Dermis microvascular lymphatic vessel endothelial cell (primary cell): ENCODE measurements at regions not wholly inside any gene's neighbourhood (a gene's known extent, or its start where the extent isn't known, plus 50 kb on each side); places are given as distances from the start of the nearest gene placed in this dataset.
A peak's percentile ranks its signal among the peaks of the same experiment; 100 is the strongest.

Experiments
- DNase-seq, 2 donors: peaks; one replicate each; pipeline versions ENCODE4 v3.0.0 to v3.0.0-alpha.2; 2010; ENCODE audit warnings: low read depth in 2 of 2

GRCh38 chr4:24666816-24667477 lies 82.6 kb upstream of the DHX15 start:
- no peak for DNase-seq

DNA sequence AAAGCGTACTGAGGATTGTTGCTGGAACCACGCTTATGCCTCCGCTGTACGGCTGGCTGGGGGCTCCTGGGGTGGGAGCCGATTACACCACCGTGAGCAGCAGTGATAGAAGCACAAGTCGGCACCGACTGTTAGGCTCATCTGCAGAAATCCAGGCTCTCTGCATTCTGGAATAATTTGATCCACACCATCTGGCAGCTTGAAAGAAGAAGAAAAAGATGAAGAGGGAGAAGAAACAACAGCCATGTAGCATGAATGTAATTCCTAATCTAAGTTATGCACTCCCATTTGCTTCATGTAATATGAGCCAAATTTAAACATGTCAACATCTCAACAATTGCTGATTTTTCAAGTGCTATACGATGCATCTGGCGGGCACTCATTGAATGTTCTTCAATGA lies 84.6 kb upstream of the DHX15 start:
- no peak for DNase-seq

DNA sequence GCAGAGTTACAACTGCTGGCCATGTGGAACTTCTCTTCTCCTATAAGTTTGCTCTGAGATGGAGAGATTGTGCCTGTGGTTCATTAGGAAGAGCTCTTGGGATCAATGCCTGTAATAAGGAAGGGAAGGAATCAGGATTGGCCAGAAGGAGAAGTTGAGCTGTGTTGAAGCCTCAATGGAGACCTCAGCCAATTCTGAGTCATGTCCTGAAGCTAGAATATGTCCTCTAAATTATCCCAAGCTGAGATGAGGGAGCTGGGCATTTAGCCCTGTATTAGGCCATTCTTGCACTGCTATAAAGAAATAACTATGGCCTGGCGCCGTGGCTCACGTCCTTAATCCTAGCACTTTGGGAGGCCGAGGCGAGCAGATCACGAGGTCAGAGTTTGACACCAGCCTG lies 85.4 kb upstream of the DHX15 start:
- no peak for DNase-seq

GRCh38 chr4:24671849-24672248 lies 87.5 kb upstream of the DHX15 start:
- no peak for DNase-seq

DNA sequence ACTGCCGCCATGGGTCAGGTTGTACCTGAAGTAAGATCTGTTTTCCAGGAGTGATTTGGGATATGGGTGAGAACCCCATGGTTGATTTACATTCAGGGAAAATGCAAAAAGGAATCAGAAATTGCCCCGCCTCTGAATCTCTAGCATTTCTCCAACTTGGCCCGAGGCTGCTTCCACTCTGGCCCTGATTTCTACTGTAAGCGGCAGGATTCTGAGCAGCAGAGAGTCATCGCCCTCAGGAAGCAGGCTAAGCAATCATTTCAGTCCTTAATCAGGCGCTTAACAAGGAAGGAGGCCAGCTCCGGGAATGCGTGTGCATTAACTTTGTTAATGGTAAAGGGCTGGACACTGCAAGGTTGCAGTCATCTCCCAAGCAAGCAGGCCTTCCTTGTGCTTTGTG lies 88.5 kb upstream of the DHX15 start:
- no peak for DNase-seq

DNA sequence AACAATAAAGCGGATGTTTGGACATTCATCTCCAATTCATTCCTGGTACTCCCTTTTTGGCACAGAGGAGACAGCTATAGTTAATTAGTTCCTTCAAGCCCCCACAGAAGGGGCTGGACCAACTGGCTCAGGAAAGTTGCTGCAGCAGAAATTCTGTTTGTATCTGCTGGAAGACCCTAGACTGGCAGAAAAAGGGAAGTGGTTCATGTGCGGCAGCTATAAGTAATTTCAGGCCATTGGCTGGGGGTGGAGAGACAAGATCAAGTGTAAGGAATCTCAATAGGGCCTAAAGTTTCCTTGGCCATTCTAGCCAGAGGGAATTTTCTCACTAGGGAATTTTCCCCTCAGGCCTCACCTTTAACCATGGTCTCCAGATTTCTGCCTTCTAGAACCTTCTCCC lies 89.9 kb upstream of the DHX15 start:
- DNase-seq: no peak

GRCh38 chr4:24675721-24676389 lies 91.5 kb upstream of the DHX15 start:
- no peak for DNase-seq

GRCh38 chr4:24677909-24678308 lies 93.6 kb upstream of the DHX15 start:
- no peak for DNase-seq

- DNase-seq: no peak
Observed at GRCh38 chr4:24680746-24681448, 96.5 kb upstream of the DHX15 start.

DNA sequence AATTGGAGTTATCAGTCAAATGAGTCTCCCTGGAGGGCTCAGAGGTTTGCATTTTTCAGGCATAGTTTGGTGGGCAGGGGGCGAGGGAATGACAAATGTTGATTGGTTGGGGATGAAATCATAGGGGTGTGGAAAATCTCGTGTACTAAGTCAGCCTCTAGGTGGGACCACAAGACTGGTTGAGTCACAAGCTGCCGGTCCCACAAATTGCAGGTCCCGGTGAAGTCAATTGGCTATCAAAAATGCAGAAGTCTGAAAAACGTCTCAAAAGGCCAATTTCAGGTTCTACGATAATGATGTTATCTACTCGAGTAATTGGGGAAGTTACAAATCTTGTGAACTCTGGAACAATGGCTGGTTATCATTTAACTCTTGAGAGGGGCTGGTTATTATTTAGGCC lies 98.8 kb upstream of the DHX15 start:
- no peak for DNase-seq

DNA sequence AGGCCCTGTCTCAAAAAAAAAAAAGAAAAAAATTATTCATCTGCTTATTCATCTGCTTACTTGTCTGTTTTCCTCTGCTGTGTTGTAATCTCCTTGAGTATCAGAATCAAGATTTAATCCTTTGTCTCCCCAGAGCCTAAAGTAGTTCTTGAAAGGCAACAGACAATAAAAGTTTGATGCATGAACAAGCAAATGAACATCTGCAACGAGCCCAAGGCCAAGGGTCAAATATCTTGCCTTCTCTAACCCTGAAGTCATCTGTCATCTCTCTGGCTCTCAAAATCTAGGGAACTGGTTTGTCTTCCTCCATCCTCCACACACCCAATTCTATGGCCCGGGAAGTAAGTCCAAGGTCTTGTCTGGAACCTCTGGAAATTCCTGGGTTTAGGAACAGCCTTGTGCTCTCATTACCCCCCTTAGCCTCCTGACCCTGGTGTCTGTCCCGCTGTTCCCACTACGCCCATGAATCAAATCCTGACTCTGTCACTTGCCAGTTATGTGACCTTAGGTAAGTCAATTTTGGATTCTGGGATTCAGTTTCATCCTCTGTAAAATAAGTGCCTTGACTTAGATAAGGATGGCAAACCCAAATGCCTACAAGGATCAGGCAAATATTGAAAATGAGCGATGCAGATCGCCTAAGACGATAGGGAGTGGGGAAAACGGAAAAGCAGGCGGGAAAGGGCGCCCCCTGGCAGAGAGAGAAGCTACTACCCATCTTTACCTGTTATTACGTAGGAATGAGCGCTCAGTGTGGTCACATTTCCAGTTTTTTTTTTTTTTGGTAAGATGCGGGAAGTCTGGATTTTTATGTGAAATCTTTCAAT lies 102.7 kb upstream of the DHX15 start:
- DNase-seq: peak in 1 of 2 donors; percentile 19

DNA sequence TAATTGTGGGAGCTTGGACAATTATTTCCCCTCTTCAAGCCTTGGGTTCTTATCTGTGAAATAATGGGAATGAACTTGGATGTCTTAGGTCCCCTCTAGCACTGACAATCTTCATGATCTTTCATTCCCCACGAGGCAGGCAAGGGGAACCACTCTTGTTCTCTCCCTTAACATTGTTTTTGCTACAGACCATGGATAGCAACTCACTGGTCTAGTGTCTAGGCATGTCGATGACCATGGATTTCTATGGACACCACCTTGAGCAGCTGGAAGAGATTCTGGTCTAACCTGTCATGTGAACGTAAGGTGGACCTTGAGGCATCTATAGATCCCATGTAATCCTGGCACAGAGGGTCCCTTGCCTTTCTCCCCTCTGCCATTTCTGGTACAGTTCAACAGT lies 104.1 kb upstream of the DHX15 start:
- no peak for DNase-seq

DNA sequence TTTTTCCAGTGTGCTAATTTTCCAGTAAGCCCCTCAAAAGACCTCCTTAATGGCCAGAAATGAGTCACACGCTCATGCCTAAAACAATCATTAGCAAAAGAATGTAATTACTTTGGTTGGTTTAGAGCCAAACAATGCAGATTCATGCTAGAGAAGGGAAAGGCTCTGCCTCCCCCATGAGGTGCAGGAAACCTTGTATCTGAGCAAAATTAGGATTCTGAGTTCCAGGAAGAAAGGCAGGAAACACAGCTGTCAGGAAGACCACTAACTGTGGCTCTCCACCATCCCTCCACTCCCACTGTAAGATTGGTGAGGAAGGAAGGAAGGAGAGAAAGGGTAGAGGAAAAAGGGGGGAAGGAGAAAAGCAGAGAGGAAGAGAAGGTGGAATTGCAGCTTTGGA lies 104.9 kb upstream of the DHX15 start:
- DNase-seq: no peak

- DNase-seq: no peak
Observed at GRCh38 chr4:24690436-24690835, 104.9 kb upstream of the SOD3 start.

- DNase-seq: peak; percentile 5 to 52
Observed at GRCh38 chr4:24693636-24694035, 101.7 kb upstream of the SOD3 start.

DNA sequence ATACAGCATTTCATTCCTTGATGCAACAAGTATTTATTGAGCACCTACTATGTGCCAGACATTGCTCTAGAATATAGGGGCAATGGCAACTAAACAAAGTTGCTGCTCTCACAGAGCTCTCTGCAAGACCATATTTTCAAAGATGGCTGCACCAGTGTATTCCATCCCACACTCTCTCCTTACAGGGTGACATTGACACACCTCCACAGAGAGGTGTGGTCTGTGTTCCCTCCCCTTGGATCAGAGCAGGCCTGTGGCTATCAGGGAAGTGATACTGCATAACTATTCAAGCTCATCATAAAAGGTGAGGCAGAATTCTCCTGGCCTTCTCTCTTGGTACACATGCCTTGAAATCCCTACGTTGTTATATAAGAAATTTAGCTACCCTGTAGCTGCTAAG lies 95.3 kb upstream of the SOD3 start:
- DNase-seq: no peak

GRCh38 chr4:24701683-24702082 lies 93.7 kb upstream of the SOD3 start:
- DNase-seq: no peak

- no peak for DNase-seq
Observed at GRCh38 chr4:24702281-24702680, 93.1 kb upstream of the SOD3 start.

GRCh38 chr4:24703298-24703697 lies 92.1 kb upstream of the SOD3 start:
- DNase-seq: no peak

GRCh38 chr4:24704149-24704548 lies 91.2 kb upstream of the SOD3 start:
- no peak for DNase-seq

DNA sequence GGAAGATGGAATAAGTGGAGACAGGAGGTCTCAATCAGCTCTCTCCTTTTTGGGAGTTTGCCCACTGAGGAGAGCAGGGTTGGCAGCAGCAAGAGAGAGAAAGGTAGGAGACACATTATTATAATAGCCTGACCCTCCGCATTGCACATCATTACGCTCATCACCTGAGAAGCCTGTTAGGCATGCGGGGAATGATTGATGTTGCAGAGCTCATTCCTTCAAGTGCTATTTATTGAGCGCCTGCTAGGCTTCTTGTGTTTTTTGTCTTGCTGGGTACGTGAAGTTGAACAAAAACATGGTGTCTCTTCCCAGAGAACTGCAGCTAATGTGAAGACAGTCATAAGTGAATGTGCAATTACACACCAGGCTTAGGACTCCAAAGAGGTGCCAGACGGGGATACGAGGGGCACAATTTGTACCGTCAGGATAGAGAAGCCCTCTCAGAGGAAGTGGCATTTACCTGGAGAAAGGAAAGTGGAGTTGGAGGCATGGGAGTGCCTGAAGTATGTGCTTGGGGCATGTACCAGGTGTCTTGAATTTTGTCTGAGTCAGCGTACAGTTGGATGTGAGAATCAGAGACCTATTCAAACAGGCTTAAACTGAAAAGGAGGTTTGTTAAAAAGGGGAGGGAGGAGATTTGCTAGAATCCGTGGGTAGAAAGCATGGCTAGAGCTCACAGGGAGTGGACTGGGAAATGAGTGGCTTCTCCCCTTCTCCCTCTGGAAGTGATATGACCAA lies 90.2 kb upstream of the SOD3 start:
- DNase-seq: no peak
